Activated T-cell treated with anti-CD3 and anti-CD28 coated beads, Interleukin-2, amount 50 U/mL, for 24 hours (primary cell): ENCODE measurements at regions not wholly inside any gene's neighbourhood (a gene's known extent, or its start where the extent isn't known, plus 50 kb on each side); places are given as distances from the start of the nearest gene placed in this dataset.

Experiments
- DNase-seq: peaks from one replicate; pipeline ENCODE4 v3.0.0-alpha.2; 2020
- H3K27ac Mint-ChIP-seq: 2 replicates; pipeline ENCODE4 v1.8.0; 2020; ENCODE audit warnings: mild to moderate bottlenecking, mixed read lengths
- H3K27me3 Mint-ChIP-seq: 2 replicates; pipeline ENCODE4 v1.8.0; 2020; ENCODE audit warnings: mixed read lengths
- H3K36me3 Mint-ChIP-seq: 2 replicates; pipeline ENCODE4 v1.8.0; 2020; ENCODE audit warnings: low read depth, mixed read lengths
- H3K4me1 Mint-ChIP-seq: 2 replicates; pipeline ENCODE4 v1.8.0; 2020; ENCODE audit warnings: low read depth, mixed read lengths
- H3K4me3 Mint-ChIP-seq: 2 replicates; pipeline ENCODE4 v1.8.0; 2020; ENCODE audit warnings: mild to moderate bottlenecking, moderate library complexity, mixed read lengths
- H3K9me3 Mint-ChIP-seq: 2 replicates; pipeline ENCODE4 v1.8.0; 2020; ENCODE audit warnings: mixed read lengths

DNA sequence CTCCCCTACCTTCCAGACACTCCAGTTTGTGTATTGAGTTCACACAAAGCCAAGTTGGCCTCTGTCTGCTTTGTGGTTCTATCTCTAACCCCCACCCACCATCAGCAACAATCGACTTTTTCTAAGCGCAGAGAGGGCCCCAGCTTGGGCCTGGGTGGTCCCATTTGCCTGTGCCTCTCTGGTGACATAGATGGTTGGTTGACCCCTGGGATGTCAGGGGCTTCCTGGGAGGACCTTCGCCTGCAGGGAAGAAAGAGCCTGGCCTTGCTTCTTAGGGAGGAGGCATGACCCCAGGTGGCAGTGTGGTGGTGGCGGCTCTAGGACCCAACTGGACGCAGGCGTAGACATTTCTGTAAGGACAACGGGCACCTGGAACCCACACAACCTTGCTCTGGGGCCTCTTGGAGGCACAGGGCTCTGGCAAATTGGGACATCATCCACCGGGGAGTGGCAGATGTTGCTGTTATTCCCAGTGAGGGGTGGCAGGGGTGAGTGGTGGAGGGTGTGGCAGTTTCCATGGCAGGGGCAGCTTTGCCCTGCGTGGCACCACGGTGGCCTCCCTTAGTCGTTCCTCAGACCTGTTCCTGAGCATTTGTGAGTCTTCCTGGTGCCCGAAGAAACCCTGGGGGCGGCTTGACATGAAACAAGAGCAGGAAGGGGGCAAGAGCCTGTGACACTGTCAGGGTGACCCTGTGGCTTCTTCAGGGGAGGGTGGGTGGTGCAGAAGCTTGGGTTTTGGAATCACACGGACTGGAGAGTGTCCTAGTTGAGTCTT, 171.0 kb upstream of the IER5L start:
- Mint-ChIP-seq H3K4me3 (no peak overlapping the region), H3K9me3 (no peaks in the 10 kb centered on the region), H3K4me1 (peaks cover 21% of the 10 kb centered on the region), H3K36me3 (no peaks in the 10 kb centered on the region), H3K27me3 (peaks cover 5% of the 10 kb centered on the region), H3K27ac (peak overlapping the region; percentile 31)
- no peak for DNase-seq

- H3K36me3 Mint-ChIP-seq, result no peaks in the 10 kb centered on the region
- peaks cover 3% of the 10 kb centered on the region for H3K27me3 Mint-ChIP-seq
- H3K27ac Mint-ChIP-seq, result no peak overlapping the region
- H3K9me3 Mint-ChIP-seq, result no peaks in the 10 kb centered on the region
- no peak overlapping the region for H3K4me3 Mint-ChIP-seq
- DNase-seq, result no peak
- peaks cover 21% of the 10 kb centered on the region for H3K4me1 Mint-ChIP-seq
Measured at GRCh38 chr9:129347316-129348120, 169.5 kb upstream of the IER5L start.

- Mint-ChIP-seq H3K4me1 (peaks cover 18% of the 10 kb centered on the region), H3K27ac (peak overlapping the region; percentile 62), H3K4me3 (no peak overlapping the region), H3K36me3 (no peaks in the 10 kb centered on the region), H3K9me3 (no peaks in the 10 kb centered on the region), H3K27me3 (no peaks in the 10 kb centered on the region)
- DNase-seq, result no peak
Measured at GRCh38 chr9:129346046-129346445, 168.0 kb upstream of the IER5L start.

DNA sequence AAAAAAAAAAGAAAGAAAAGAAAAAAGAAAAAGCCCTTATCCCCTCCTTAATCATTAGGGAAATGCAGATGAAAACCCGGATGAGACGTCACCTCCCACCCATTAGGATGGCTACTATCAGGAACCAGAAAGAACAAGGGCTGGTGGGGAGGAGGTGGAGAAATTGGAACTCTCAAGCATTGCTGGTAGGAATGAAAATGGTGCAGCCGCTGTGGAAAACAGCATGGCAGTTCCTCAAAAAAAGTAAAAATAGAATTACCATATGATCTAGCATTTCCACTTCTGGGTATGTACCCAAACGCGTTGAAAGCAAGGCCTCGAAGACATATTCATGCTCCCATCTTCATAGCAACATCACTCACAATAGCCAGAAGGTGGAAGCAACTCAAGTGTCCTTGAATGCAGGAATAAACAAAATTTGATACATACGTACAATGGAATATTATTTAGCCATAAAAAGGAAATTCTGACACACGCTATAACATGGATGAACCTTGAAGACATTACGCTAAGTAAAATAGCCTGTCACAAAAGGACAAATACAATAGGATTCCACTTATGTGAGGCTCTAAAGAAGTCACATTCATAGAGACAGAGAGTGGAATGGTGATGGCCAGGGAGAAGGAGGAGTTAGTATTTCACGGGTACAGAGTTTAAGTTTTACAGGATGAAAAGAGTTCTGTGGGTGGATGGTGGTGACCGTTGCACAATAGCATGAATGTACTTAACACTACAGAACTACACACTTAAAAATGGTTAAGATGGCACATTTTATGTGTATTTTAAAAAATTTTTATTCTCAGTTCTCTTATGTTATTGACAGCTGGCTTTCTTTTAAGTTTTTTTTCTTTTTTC, 166.8 kb upstream of the IER5L start:
- no peaks in the 10 kb centered on the region for H3K36me3 Mint-ChIP-seq
- H3K27me3 Mint-ChIP-seq, result no peaks in the 10 kb centered on the region
- peaks cover 18% of the 10 kb centered on the region for H3K4me1 Mint-ChIP-seq
- no peaks in the 10 kb centered on the region for H3K9me3 Mint-ChIP-seq
- DNase-seq, result no peak
- no peak overlapping the region for H3K27ac Mint-ChIP-seq
- no peak overlapping the region for H3K4me3 Mint-ChIP-seq

DNA sequence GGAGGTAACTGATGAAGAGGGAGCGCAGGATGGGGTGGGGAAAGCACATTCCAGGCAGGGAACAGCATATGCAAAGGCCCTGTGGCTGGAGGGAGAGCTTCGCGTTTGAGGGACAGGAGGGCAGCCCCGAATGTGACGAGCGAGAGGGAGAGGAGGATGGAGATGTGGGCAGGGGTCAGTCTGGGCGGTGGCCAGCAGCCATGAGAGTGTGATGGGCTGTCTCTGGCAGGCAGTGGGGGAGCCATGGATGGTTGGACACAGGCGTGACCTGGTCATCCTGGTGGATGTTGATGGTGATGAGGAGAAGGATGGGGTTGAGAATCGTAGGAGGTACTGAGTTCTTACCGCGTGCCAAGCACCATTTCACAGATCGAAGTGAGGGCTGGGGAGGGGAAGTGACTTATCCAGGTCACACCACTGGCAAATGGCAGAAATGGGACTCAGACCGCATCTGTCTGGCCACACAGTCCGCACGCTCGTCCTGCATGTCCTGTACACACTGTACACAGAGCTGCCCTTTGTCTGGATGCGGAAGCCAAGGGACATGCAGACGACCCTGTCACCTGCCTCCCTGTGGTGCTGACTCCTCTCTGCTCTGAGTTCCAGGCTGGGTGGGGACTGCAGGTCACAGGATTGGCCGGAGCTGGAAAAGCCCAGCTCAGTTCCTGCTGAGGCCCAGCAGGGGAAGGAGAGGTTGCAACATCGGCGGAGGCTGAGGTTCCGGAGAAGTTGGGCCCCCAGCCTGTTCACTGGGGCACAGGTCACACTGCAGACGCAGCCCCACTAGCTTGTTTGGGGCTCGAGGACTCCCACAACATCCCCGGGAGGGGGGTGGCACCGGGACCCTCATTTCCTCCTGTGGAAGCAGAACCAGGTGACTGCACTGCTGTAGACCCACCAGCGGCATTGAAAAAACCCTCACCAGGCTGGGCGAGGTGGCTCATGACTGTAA, 165.6 kb upstream of the IER5L start:
- peaks cover 18% of the 10 kb centered on the region for H3K4me1 Mint-ChIP-seq
- H3K4me3 Mint-ChIP-seq, result no peak overlapping the region
- H3K27me3 Mint-ChIP-seq, result no peaks in the 10 kb centered on the region
- no peak overlapping the region for H3K27ac Mint-ChIP-seq
- H3K9me3 Mint-ChIP-seq, result no peaks in the 10 kb centered on the region
- no peaks in the 10 kb centered on the region for H3K36me3 Mint-ChIP-seq
- no peak for DNase-seq

DNA sequence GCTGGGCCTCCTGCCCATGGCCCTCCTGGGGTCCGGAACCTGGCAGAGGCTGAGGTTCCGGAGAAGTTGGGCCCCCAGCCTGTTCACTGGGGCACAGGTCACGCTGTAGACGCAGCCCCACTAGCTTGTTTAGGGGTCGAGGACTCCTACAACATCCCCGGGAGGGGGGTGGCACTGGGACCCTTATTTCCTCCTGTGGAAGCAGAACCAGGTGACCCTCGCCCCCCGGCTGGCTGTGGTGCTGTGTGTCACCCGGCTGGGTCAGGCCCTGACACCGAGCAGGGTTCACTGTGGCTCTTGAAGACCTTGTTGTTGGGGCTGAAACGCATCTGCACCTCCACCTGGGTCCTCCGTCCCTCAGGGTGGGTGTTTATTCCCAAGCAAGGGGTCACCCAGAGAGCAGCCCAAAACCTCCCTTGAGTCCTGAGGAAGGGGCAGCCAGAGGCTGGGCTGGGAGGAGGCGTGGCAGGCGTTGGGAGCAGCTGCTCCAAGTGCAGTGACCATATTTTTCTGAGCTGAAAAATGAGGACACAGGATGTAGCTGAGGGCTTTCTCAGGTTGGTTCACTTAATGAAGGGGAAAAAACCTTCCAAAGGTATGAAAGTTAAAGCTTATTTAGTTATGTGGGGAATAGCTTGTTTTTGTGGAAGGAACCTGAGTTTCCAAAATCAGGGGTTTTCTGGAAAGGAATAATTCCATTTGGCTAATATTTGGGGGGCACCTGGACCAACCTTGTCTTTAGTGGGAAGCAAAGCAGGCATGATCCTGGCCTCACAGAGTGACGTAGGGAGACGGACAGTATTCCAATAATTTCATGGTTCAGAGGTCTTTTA, 164.7 kb upstream of the IER5L start:
- peaks cover 18% of the 10 kb centered on the region for H3K4me1 Mint-ChIP-seq
- H3K4me3 Mint-ChIP-seq, result no peak overlapping the region
- DNase-seq, result no peak
- H3K9me3 Mint-ChIP-seq, result no peaks in the 10 kb centered on the region
- no peak overlapping the region for H3K27ac Mint-ChIP-seq
- H3K27me3 Mint-ChIP-seq, result no peaks in the 10 kb centered on the region
- no peaks in the 10 kb centered on the region for H3K36me3 Mint-ChIP-seq

DNA sequence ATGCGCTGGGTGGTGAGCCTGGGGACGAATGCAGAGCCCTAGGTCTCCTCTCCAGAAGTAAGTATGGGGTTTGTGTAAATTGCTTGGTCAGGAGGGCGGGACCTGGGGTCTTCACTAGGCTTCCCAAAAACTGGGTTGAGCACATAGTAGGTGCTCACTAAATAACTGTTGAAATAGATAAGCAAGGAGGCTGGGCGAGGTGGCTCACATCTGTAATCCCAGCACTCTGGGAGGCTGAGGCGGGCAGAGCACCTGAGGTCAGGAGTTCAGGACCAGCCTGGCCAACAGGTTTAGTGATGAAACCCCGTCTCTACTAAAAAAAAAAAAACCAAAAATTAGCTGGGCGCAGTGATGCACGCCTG, 163.9 kb upstream of the IER5L start:
- peaks cover 17% of the 10 kb centered on the region for H3K4me1 Mint-ChIP-seq
- no peaks in the 10 kb centered on the region for H3K36me3 Mint-ChIP-seq
- no peaks in the 10 kb centered on the region for H3K9me3 Mint-ChIP-seq
- no peak for DNase-seq
- no peaks in the 10 kb centered on the region for H3K27me3 Mint-ChIP-seq
- H3K27ac Mint-ChIP-seq, result no peak overlapping the region
- H3K4me3 Mint-ChIP-seq, result no peak overlapping the region

DNA sequence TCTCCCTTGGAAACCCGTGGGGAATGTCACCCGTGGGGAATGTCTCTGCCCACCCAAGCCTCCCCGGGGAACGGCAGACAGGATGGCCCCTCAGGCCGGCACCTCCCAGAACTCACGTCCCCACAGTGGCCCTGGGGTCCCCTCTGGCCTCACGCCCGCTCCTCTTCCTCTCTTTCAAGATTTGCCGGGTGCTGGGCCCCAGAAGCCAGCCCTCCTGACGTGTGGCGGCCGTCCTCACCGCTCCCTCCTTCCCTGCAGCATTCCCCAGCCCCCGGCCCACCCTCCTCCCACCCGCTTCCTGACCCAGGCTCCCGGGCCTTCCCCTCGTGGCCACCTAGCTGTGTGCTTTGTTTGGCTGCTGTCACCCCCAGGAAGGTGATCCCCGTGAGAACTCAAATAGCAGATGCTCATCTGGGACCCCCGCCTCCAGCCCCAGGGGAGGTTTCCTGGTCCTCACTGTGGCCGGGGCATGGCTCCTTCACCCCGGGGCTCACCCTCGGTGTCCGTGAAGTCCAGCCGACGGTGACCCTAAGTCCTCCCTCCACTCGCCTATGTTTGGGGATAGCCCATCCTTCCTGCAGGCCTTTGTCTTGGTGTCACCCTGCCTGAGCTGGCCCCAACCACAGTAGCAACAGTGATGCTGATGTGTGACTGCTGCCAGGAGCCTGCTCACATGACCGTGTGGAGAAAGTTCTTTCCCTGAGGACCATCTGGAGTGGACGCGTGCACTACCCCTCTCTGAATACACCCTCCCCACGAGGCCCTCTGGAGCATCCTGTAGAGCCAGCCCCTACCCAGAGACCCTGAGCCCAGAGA, 163.3 kb upstream of the IER5L start:
- no peak overlapping the region for H3K4me3 Mint-ChIP-seq
- no peaks in the 10 kb centered on the region for H3K27me3 Mint-ChIP-seq
- H3K4me1 Mint-ChIP-seq, result peaks cover 17% of the 10 kb centered on the region
- no peak for DNase-seq
- H3K36me3 Mint-ChIP-seq, result no peaks in the 10 kb centered on the region
- H3K9me3 Mint-ChIP-seq, result no peaks in the 10 kb centered on the region
- no peak overlapping the region for H3K27ac Mint-ChIP-seq

DNA sequence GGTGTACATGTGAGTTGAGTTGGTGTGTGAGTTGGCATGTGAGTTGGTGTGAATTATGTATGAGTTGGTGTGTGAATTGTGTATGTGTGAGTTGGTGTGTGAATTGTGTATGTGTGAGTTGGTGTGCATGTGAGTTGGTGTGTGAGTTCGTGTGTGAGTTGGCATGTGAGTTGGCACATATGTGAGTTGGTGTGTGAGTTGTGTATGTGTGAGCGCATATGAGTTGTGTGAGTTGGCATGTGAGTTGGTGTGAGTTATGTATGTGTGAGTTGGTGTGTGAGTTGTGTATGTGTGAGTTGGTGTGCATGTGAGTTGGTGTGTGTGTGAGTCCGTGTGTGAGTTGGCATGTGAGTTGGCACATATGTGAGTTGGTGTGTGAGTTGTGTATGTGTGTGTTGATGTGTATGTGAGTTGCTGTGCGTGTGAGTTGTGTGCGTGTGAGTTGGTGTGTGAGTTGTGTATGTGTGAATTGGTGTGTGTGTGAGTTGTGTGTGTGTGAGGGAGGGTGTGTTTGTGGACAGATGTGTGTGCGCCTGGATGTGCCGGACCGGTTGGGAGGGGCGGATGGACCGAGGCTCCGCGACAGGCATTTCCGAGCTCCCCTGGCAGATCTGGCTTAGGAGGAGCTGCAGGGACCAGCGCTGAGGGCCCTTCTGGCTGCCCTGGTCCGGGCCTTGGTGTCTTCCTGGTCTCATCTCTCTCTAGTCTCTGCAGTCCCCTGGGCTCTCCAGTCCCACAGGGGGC, 162.5 kb upstream of the IER5L start:
- no peaks in the 10 kb centered on the region for H3K9me3 Mint-ChIP-seq
- no peaks in the 10 kb centered on the region for H3K36me3 Mint-ChIP-seq
- no peak overlapping the region for H3K4me3 Mint-ChIP-seq
- H3K27ac Mint-ChIP-seq, result no peak overlapping the region
- peaks cover 17% of the 10 kb centered on the region for H3K4me1 Mint-ChIP-seq
- no peaks in the 10 kb centered on the region for H3K27me3 Mint-ChIP-seq
- DNase-seq, result no peak

GRCh38 chr9:129339539-129340157, 161.6 kb upstream of the IER5L start:
- Mint-ChIP-seq H3K36me3 (no peaks in the 10 kb centered on the region), H3K9me3 (no peaks in the 10 kb centered on the region), H3K4me3 (no peak overlapping the region), H3K27me3 (no peaks in the 10 kb centered on the region), H3K27ac (no peak overlapping the region), H3K4me1 (peaks cover 21% of the 10 kb centered on the region)
- DNase-seq, result no peak

- Mint-ChIP-seq H3K4me3 (no peak overlapping the region), H3K4me1 (peaks cover 28% of the 10 kb centered on the region), H3K9me3 (no peaks in the 10 kb centered on the region), H3K27me3 (no peaks in the 10 kb centered on the region), H3K36me3 (no peaks in the 10 kb centered on the region), H3K27ac (no peak overlapping the region)
- no peak for DNase-seq
Measured at GRCh38 chr9:129338724-129339430, 160.8 kb upstream of the IER5L start.
